Gastroesophageal sphincter (tissue), 3 donors: ENCODE measurements at regions not wholly inside any gene's neighbourhood (a gene's known extent, or its start where the extent isn't known, plus 50 kb on each side); places are given as distances from the start of the nearest gene placed in this dataset.

Experiments
- CTCF ChIP-seq, 4 experiments: fragments of 200-600 bp in 2 of 4; fragments of 450-650 bp in 2 of 4; sonication (generic) in 1 of 4; IDR thresholded peaks; one replicate each; pipeline ENCODE4 v1.5.1; 2017 to 2019; ENCODE audit warnings: antibody characterized with exemption in 4 of 4, mild to moderate bottlenecking in 2 of 4, moderate library complexity in 2 of 4
- EP300 ChIP-seq: sonication (generic); formaldehyde crosslinking; IDR thresholded peaks from one replicate; pipeline ENCODE4 v1.6.1; 2017; ENCODE audit warnings: antibody characterized with exemption, mild to moderate bottlenecking
- POLR2A ChIP-seq, 2 donors: fragments of 450-650 bp; IDR thresholded peaks; one replicate each; pipeline ENCODE4 v1.6.1; 2017; ENCODE audit warnings: antibody characterized with exemption in 2 of 2, mild to moderate bottlenecking in 2 of 2, moderate library complexity in 1 of 2

- TF ChIP-seq POLR2A (IDR thresholded peaks at IDR 0.05) (no peak), CTCF (IDR thresholded peaks at IDR 0.05) (no peak), EP300 (no peak)
Measured at GRCh38 chr16:60815033-60815432, 1221.2 kb downstream of the CDH8 start.
